HG03575 (cell line): ENCODE measurements at regions not wholly inside any gene's neighbourhood (a gene's known extent, or its start where the extent isn't known, plus 50 kb on each side); places are given as distances from the start of the nearest gene placed in this dataset.

Experiments used
- ATAC-seq: cut with Tn5 transposase; IDR thresholded peaks from one replicate; pipeline ENCODE4 v1.9.1; 2021; ENCODE audit not compliant: unreplicated experiment, insufficient number of reproducible peaks, low FRiP score; ENCODE audit errors: extremely low read depth

DNA sequence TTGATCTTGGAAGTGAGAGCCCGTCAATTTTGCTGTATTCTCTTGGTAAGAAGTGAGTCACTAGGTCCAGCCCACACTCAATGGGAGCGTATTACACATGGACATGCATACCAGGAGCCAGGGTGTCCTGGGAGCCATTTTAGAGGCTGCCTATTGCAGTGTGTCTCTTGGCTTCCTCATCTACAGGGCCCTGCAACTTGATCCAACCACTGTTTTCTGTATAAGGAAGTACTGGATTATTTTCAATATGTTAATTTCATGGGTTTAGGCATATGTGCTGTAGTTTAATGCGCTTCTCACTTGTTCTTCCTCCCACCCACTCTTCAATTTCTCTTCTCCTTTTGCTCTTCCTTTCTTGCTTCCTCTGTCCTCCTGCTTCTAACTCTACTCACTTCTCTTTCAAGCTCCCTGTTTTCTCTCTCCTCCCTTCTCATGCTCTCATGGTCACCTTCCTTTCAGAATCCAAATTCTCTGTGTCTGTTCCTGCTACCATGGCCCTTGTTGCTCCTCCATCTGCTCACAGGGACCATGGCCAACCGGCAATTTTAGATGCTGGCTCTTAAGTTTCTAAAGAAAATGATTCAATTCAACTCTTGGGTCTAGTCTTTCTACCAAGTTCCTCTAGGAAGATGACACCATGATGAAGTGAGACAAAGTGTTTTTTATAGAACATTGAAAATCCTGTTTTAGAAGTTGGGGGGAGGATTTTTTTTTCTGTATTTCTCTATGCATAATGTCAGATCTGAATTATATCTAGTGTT is 152.0 kb upstream of the ZEB2 start:
- ATAC-seq = no peak

DNA sequence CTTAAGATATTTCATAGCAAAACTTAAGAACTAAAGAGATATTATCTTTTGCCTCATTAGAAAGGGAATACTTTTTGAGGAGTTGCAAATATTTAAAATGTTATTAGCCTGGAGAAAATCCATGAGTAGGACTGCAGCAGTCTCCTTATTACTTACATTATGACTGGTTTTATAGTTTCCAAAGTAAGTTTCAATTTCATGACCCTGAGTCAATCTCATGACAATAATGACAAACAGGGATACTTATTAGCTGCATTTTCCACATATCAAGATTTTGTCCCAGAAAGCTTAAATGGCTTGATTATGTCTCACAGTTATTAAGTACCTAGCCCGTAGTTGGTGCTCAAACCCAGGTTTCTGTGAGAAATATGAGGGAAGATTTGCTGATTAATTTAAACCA is 150.8 kb upstream of the ZEB2 start:
- no peak for ATAC-seq

DNA sequence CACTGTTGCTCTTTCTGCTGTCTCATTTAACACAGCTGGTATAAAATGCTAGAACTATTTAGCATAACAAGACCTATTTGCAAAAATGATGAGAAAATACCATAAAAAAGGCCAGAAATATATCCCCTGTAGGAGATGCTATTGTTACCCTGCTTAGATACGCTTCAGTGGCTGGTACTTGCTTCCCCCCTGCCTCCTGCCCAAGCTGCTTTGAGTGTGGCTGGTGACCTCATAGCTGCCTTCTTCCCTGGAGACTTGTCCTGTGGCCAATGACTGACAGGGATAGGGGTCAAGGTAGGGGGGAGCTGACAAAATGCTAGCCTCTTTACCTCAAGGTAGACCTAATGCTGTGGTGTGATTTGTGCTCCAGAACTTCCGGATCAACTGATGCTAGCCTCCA is 150.2 kb upstream of the ZEB2 start:
- ATAC-seq = no peak

DNA sequence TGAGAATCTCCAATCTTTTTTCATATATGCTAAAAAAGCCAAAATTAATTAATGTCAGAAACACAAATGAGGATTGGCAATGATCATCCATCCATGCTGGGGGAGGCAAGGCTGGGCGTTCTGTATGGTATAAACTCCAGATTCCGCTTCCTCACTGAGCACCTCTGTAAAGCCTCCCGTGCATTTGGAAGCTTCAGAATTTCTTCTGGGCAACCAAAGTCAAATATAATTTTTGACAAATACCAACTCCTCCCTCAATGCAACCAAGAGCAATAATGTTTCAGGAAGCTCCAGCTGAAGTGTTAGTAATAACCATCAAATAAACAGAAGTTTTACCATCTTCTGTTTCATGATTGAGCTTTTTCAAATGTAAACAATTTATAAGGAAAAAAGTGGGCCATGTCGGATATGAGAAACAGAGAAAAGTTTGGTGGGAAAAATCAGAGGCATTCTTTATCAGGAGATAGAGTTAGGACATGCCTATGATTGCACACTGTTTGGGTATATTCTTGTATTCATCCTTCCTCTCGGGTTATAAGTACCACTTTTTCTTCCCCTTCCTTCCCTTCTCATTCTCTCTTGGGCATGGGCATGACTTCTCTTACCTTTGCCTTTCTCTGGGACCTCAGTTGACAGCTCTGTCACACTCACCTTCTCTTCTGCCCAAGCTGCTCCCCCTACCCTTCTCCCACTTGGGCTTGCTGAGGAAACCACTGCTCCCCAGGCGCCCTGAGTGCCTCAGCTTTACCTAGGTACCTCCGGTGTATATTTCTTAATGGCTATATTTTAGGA is 149.5 kb upstream of the ZEB2 start:
- no peak for ATAC-seq

DNA sequence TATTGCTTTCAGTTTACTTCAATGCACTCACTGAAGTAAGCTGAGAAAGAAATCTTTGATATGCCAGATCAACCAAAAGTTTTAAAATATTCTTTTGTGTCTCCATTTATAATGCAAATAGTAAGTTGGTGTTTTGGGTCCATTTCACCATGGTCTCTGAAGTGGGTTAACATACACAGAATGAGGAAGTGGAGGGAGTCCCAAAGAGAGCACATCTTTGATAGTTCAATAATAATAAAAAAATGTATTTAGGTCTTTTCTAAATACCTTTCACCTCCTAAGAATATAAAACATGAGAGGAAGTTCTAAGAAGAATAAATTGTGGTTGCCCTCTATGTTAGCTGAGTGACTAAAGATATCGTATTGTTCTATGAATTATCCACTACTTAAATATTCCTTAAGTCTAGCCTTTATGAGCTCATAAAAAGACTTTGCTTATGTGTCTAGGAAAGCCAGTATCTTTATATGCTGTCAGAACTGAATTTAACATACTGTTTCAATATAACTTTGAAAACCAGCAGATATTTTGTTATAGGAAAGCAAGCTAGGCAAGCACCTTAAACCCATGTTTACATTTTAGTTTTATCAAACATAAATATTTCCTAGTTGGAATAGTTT is 148.7 kb upstream of the ZEB2 start:
- no peak for ATAC-seq

DNA sequence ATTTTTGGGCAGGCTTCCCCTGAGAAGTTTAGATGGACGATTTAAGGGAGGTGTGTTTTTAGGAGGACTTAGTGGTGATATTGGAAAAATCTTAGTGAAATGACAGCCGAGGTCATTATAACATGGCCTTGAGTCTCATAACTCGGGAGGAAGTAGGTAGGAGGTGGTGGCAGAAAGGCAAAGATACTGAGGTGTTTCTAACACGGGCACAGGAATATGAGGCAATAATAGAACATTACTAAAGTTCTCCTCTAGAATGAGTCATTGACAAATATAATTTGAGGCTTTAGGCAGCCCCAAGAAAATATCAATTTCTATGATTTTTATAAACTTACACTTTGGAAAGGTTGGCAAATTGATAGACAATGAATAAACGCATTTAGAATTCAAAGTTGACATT is 146.1 kb upstream of the ZEB2 start:
- ATAC-seq = no peak

DNA sequence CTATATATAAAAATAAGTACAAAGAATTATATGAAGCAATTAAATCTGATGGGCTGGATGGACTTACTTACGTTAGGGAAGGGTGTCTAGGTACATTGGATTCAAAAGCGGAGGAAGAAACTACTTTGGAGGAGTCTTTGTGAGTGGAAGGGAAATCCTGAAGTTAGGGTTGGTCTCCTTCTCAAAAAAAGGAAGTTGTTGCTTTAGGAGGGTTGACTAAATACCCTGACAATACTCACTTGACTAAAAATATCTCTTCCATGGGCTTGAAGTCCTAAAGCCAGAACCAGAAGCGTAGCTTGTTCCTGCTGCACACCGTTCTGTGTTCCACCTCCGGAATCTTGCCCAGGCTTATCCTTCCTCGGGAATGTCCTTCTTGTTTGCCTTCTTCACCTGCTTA is 143.3 kb upstream of the ZEB2 start:
- ATAC-seq = no peak

DNA sequence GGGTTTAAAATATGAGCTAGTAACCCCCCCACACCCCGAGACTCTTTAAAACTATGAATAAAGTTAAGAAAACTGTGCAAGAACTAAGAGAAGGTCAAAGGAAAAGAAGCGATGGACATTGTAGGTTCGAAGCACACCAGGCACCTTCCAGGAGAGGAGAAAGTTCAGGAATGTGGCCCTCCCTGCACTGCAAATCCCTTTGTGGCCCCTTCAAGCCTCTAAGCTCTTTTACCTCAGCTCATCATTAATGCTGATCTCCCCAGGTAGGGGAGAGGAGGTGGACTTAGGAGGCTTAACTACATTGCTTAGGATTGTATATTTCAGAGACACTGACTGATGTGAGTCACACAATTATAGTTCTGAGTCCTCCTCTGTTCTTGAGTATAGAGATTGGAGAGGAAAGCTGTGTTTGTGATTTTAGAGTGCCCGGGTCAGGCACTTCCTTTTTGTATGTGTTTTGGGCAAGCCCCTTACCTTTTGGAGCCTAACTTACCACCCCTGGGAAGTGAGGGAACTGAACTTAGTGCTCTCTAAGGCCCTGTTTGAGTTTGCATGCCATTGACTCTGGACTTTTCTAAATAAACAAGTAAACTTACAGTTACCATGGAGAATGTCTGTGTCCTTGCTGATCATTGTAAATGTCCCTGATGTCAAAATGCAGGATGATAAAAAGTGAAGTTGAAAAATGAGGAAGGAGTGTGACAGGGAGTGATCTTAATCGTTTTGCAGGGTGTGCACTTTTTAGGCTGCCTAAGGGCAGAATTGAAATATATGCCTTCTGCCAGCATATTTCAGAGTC is 140.8 kb upstream of the ZEB2 start:
- no peak for ATAC-seq

DNA sequence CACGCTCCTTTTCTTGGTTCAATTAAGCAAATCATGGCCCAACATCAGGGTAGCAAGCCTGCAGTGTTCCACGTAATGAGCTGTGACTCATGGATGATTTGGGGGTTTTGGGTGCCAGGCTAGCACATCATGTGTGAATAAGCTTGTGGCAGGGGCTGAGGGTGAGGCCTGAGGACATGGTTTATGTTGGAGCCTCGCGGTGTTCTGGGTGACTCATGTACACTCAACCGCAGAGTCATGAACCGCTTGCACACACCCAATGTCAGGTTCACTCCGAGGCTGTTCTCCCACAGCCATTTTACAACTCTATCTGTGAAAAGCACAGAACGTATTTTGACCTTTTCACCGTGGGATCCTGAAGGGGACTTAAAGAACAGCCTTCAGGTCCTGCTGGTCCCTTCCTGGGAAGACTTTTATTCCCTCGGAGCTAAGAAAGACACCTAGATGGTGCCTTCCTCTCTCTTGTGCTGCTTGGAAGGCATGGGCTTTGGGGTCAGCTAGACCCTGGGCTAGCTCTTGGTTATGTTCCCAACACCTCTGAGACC is 139.9 kb upstream of the ZEB2 start:
- no peak for ATAC-seq

DNA sequence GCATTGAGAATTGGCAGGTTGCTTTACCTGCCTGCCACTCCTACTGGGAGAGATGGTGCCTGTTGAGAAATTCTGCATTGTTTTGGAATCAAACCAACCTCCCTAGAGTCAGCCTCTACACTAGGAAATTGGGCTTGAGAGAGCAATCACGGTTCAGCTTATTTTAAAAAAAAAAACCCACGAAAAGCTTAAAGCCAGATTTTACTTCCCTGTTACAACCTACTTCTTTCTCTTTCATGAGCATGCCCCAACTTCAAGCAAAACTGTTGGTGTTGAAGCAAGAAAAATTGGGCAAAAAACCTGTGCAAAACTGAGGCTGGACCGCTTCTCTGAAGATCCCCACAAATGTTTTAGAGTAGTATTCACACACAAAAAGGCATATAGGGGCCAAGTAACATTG is 134.6 kb upstream of the ZEB2 start:
- ATAC-seq = no peak

DNA sequence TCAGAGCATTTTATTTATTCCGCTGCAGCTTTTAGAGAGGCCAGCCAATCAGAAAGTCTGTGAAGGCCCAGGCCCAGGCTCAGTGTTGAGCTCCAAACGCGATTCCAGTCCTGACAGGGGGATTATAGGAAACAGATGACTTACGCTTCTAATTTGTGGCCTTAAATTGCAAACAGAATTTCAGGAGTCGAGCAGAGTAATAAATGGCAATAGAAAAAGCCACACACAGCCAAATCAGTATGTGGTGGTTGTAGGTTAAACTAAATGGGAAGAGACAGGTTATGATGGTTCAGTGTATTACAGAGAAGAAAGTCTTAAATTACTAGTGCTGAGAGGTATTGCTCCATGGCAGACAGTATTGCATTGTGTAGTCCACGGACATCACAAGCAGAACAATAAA is 131.0 kb upstream of the ZEB2 start:
- ATAC-seq = no peak

DNA sequence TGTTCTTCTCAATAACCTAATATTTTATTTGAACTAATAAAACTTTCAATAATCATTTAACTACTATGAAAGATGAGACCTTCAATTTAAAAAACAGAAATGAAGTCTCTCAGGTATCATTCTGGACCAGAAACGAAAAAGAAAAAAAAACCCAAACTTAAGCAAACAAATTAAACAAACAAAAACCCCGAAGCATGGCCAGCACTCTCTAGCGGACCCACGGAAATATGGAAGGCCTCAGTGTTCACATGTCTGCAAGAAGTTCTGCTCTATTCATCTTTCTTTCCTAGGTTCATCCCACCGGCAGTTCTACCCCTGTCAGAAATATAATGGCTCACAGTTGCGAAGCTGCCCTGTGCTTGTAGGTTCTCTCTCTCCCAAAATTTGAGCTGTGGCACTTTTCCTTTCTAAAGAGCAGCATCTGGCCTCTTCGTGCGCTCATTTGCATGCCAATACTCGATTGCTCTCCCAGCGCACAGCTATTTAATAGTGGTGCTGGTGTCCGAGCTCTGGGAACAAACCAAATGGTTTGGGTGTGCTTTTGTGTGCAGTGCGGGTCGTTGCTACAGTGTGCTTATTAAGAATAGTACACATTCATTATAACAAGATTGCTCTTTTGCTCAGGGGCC is 129.0 kb upstream of the ZEB2 start:
- ATAC-seq = no peak

DNA sequence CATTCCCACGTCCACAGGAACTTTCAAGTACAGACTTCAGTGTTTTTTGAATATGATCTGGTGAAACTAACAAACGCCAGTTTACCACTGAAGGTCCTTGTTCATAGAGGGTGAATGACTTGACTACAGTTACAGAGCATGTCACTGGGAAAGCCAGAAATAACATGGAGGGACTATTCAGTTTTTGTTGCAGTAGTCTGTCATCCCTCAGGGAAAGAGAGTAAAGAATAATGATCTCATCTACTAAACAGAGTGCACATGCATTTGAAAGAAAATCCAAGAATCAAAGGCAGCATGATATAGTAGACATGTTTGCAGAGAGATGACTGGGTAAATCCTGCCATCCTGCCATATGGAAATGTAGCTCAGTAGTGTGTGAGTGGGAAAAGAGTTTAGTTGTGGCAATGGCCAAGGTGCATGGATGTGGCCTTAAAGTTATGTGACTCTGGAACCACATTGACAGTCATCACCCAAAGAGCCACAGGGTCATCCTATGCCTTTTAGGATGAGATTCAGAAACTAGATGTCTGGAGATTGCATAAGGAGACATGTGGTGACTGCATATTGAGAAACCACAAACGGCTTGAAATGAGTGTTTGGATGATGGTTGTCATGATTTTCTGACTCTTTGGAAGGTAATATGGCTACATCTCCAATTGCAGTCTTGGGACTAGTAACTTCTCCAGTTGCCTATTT is 125.3 kb upstream of the ZEB2 start:
- ATAC-seq = no peak

DNA sequence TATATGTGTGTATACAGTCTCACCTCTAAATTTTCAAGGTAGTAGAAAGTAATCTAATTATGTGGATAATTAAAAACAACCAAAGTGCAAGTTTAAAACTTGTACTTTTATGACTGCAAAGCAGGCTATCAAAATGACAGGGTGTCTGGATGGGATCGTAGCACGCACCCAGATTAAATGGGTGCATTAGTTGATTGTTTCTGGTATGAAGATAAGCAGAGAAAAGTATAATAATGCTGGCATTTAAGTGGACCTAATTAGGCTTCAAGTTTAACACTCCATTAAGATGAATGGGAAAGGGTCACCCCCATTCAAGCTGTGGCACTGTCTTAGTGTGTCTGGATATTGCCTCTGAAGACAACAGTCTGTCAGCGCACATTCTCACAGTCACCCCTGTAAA is 124.6 kb upstream of the ZEB2 start:
- ATAC-seq = no peak

DNA sequence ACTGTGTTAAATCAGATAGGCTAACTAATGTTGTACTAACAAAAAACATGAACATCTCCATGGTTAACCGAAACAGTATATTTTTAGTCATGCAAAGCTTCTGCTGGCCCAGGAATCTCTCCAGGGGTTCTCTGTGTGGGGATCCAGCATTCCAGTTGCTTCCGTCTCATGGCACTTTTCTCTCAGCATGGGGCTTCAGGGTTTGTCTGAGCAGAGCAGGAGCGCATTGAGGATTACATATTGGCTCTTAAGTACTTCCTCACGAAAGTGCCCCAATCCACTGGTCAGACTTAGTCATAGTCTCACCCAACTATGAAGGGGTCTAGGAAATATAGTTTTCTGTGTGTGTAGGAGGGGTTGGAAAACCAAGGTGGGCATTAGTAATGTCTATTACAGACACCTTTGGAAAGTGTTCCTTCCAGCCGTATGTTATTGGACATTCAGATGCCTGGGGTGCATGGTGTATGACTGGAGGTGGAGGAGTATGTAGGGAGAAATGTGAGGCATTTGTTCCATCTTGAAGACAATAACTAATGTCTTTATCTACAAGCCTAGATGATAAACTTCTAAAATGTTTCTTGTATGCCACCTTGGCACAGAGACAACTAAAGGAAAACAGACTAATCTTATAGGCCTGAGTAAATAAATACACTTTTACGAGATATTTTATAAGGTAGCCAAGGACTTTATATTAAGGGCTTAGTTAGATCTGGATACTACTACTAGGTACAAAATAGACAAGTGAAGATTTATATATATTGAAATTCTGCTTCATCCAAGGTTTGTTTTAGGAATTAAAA is 123.8 kb upstream of the ZEB2 start:
- no peak for ATAC-seq

DNA sequence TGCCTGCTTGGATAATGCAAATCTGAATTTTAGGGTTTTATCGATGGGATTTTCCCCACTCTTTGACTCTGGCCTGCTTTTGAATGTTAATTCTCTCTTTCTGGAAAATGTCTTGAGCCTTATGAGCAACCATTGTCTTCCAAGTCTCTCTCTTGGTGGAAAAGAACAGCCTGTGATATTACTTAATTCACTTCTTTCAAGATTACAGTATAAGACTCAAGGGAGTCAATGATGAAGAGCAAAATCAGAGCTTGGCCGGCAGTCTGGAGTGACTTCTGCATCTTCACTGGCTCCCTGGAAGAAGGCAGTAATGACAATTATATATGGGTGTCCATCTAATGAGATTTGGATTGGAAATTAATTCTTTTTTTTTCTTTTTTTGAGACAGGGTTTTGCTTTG is 122.9 kb upstream of the ZEB2 start:
- ATAC-seq = no peak

DNA sequence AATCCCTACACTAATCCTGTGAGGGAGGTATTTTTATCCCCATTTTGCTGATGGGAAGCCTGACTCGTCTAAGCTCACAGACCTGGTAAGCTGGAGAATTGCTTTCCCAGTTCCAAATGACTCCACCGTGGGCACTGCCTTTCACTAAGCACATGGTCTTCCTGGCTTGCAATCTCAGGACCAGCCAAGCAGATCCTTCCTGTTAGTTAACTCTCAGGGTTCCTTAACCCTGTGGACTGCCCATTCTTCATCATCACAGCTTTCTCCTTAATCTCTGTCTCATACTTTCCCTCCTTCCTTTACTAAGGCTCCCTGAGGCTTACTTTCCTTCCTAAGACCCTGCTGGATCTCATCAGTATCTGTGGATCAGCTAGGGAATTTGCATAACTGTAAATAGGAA is 122.2 kb upstream of the ZEB2 start:
- ATAC-seq = no peak
